CD4-positive, alpha-beta memory T cell (primary cell): ENCODE measurements at regions not wholly inside any gene's neighbourhood (a gene's known extent, or its start where the extent isn't known, plus 50 kb on each side); places are given as distances from the start of the nearest gene placed in this dataset.

Experiments used
- CTCF ChIA-PET: fragments of 350-600 bp; sonication (Branson Sonifier 250); formaldehyde crosslinking; loops from one replicate; lab custom pipeline; 2021; ENCODE audit warnings: inconsistent platforms; ENCODE audit not compliant: partially characterized antibody; lab: Charles Lee
- POLR2A ChIA-PET: fragments of 350-600 bp; sonication (Branson Sonifier 250); formaldehyde crosslinking; loops from one replicate; lab custom pipeline; 2021; ENCODE audit not compliant: partially characterized antibody; lab: Charles Lee
- DNase-seq, 5 donors: peaks; one replicate each; pipeline versions ENCODE4 v3.0.0 to v3.0.0-alpha.2; 2020 to 2022; ENCODE audit warnings: mixed read lengths in 1 of 5
- H3K27ac ChIP-seq: one replicate; pipeline ENCODE4 v1.7.0; 2013; ENCODE audit warnings: low read depth, low read length
- H3K27me3 ChIP-seq: 2 replicates; pipeline ENCODE4 v1.7.0; 2013; ENCODE audit warnings: mild to moderate bottlenecking, low read length, moderate library complexity; ENCODE audit not compliant: insufficient read depth
- H3K36me3 ChIP-seq: 2 replicates; pipeline ENCODE4 v1.7.0; 2013; ENCODE audit warnings: mild to moderate bottlenecking, low read length, moderate library complexity; ENCODE audit not compliant: insufficient read depth
- H3K4me1 ChIP-seq: 2 replicates; pipeline ENCODE4 v1.7.0; 2013; ENCODE audit warnings: mild to moderate bottlenecking, low read length, moderate library complexity; ENCODE audit not compliant: insufficient read depth
- H3K4me3 ChIP-seq, 2 donors: one replicate each; pipeline ENCODE4 v1.7.0; 2013; ENCODE audit warnings: low read length in 2 of 2, mild to moderate bottlenecking in 1 of 2
- H3K9me3 ChIP-seq, 2 donors: one replicate each; pipeline ENCODE4 v1.7.0; 2013; ENCODE audit warnings: low read length in 2 of 2, control low read depth in 1 of 2; ENCODE audit not compliant: control insufficient read depth in 1 of 2
- H3K27ac Mint-ChIP-seq, 7 donors: one replicate each; pipeline ENCODE4 v1.8.0; 2020 to 2021; ENCODE audit warnings: mixed read lengths in 7 of 7, mild to moderate bottlenecking in 6 of 7, inconsistent platforms in 3 of 7, moderate library complexity in 3 of 7
- H3K27me3 Mint-ChIP-seq, 2 donors: one replicate each; pipeline ENCODE4 v1.8.0; 2020 to 2021; ENCODE audit warnings: mixed read lengths in 2 of 2
- H3K36me3 Mint-ChIP-seq, 2 donors: one replicate each; pipeline ENCODE4 v1.8.0; 2020 to 2021; ENCODE audit warnings: mixed read lengths in 2 of 2, inconsistent platforms in 1 of 2, mild to moderate bottlenecking in 1 of 2
- H3K4me1 Mint-ChIP-seq, 4 donors: one replicate each; pipeline ENCODE4 v1.8.0; 2020 to 2021; ENCODE audit warnings: mixed read lengths in 4 of 4, mild to moderate bottlenecking in 1 of 4
- H3K4me3 Mint-ChIP-seq, 8 donors: one replicate each; pipeline ENCODE4 v1.8.0; 2020 to 2021; ENCODE audit warnings: mixed read lengths in 8 of 8, mild to moderate bottlenecking in 7 of 8, moderate library complexity in 6 of 8, inconsistent platforms in 3 of 8
- H3K9me3 Mint-ChIP-seq, 8 donors: one replicate each; pipeline ENCODE4 v1.8.0; 2020 to 2021; ENCODE audit warnings: mixed read lengths in 8 of 8, mild to moderate bottlenecking in 5 of 8, inconsistent platforms in 3 of 8, moderate library complexity in 1 of 8
- intact Hi-C: fragments of 100-400 bp; cut with micrococcal nuclease; formaldehyde crosslinking; loops from one replicate; pipeline ENCODE4 v1.15.1; 2023

- no peak overlapping the region for H3K4me3 Mint-ChIP-seq
- Histone ChIP-seq H3K9me3 (no peaks in the 10 kb centered on the region), H3K27me3 (no peaks in the 10 kb centered on the region), H3K27ac (no peak overlapping the region), H3K36me3 (no peaks in the 10 kb centered on the region), H3K4me3 (no peak overlapping the region), H3K4me1 (no peaks in the 10 kb centered on the region)
- H3K4me1 Mint-ChIP-seq = peaks cover 0 to 6% (median 4%) of the 10 kb centered on the region in 4 donors
- no peaks in the 10 kb centered on the region for H3K36me3 Mint-ChIP-seq
- intact Hi-C loops = no loop called here
- H3K27me3 Mint-ChIP-seq = no peaks in the 10 kb centered on the region
- ChIA-PET POLR2A (no interaction called here), CTCF (no interaction called here)
- no peak for DNase-seq
- peaks cover 0 to 5% (median 0%) of the 10 kb centered on the region in 8 donors for H3K9me3 Mint-ChIP-seq
- H3K27ac Mint-ChIP-seq = no peak overlapping the region
These were observed 457.1 kb downstream of the HACE1 start for GRCh38 chr6:104402572-104402971.

- ChIA-PET CTCF (no interaction called here), POLR2A (no interaction called here)
- no peaks in the 10 kb centered on the region for H3K27me3 Mint-ChIP-seq
- peaks cover 0 to 3% (median 2%) of the 10 kb centered on the region in 4 donors for H3K4me1 Mint-ChIP-seq
- intact Hi-C loops = no loop called here
- peaks cover 0 to 5% (median 0%) of the 10 kb centered on the region in 8 donors for H3K9me3 Mint-ChIP-seq
- Histone ChIP-seq H3K4me1 (no peaks in the 10 kb centered on the region), H3K27me3 (no peaks in the 10 kb centered on the region), H3K4me3 (no peak overlapping the region), H3K36me3 (no peaks in the 10 kb centered on the region), H3K9me3 (no peaks in the 10 kb centered on the region), H3K27ac (no peak overlapping the region)
- no peaks in the 10 kb centered on the region for H3K36me3 Mint-ChIP-seq
- H3K27ac Mint-ChIP-seq = no peak overlapping the region
- DNase-seq = no peak
- no peak overlapping the region for H3K4me3 Mint-ChIP-seq
These were observed 457.8 kb downstream of the HACE1 start for GRCh38 chr6:104401926-104402325.

GRCh38 chr6:104400844-104401243 is 458.9 kb downstream of the HACE1 start:
- Histone ChIP-seq H3K36me3 (no peaks in the 10 kb centered on the region), H3K27ac (no peak overlapping the region), H3K4me1 (no peaks in the 10 kb centered on the region), H3K27me3 (no peaks in the 10 kb centered on the region), H3K9me3 (no peaks in the 10 kb centered on the region), H3K4me3 (no peak overlapping the region)
- Mint-ChIP-seq H3K27me3 (no peaks in the 10 kb centered on the region), H3K4me3 (no peak overlapping the region), H3K4me1 (peaks cover 0 to 2% (median 0%) of the 10 kb centered on the region in 4 donors), H3K27ac (no peak overlapping the region), H3K9me3 (peaks cover 0 to 3% (median 0%) of the 10 kb centered on the region in 8 donors), H3K36me3 (no peaks in the 10 kb centered on the region)
- ChIA-PET POLR2A (no interaction called here), CTCF (no interaction called here)
- intact Hi-C loops = no loop called here
- DNase-seq = no peak

- Mint-ChIP-seq H3K4me1 (peaks cover 0 to 2% (median 0%) of the 10 kb centered on the region in 4 donors), H3K4me3 (no peak overlapping the region), H3K27ac (no peak overlapping the region), H3K36me3 (no peaks in the 10 kb centered on the region), H3K9me3 (peaks cover 0 to 6% (median 0%) of the 10 kb centered on the region in 8 donors), H3K27me3 (no peaks in the 10 kb centered on the region)
- CTCF ChIA-PET = no interaction called here
- no peak for DNase-seq
- Histone ChIP-seq H3K27me3 (no peaks in the 10 kb centered on the region), H3K4me3 (no peak overlapping the region), H3K9me3 (no peaks in the 10 kb centered on the region), H3K27ac (no peak overlapping the region), H3K4me1 (no peaks in the 10 kb centered on the region), H3K36me3 (no peaks in the 10 kb centered on the region)
- POLR2A ChIA-PET = no interaction called here
- intact Hi-C loops = no loop called here
These were observed 463.6 kb downstream of the HACE1 start for GRCh38 chr6:104396077-104396476.

- intact Hi-C loops = no loop called here
These were observed 477.8 kb downstream of the HACE1 start for GRCh38 chr6:104381907-104382306.

GRCh38 chr6:104365451-104366234 is 494.1 kb downstream of the HACE1 start:
- Mint-ChIP-seq H3K27ac (no peak overlapping the region), H3K4me3 (no peak overlapping the region), H3K9me3 (peaks cover 0 to 3% (median 0%) of the 10 kb centered on the region in 8 donors), H3K36me3 (no peaks in the 10 kb centered on the region), H3K27me3 (no peaks in the 10 kb centered on the region), H3K4me1 (no peaks in the 10 kb centered on the region)
- ChIA-PET POLR2A (no interaction called here), CTCF (no interaction called here)
- no peak overlapping the region for H3K27ac ChIP-seq
- DNase-seq = no peak
- no peaks in the 10 kb centered on the region for H3K36me3 ChIP-seq
- intact Hi-C loops = no loop called here
- H3K4me3 ChIP-seq = no peak overlapping the region
- no peaks in the 10 kb centered on the region for H3K27me3 ChIP-seq
- H3K4me1 ChIP-seq = no peaks in the 10 kb centered on the region
- no peaks in the 10 kb centered on the region for H3K9me3 ChIP-seq

More at GRCh38 chr6:104381907-104382306, 477.8 kb downstream of the HACE1 start:
- H3K4me1 Mint-ChIP-seq = no peaks in the 10 kb centered on the region
- H3K4me3 ChIP-seq = no peak overlapping the region
- H3K4me1 ChIP-seq = no peaks in the 10 kb centered on the region
- CTCF ChIA-PET = no interaction called here
- POLR2A ChIA-PET = interaction anchor here (0.7 kb wide), 1 partner anchor 13 kb away, joined by 3 read pairs; no protein-coding TSS in a partner anchor
- no peak for DNase-seq
- peaks cover 0 to 18% (median 7%) of the 10 kb centered on the region in 8 donors for H3K9me3 Mint-ChIP-seq
- no peaks in the 10 kb centered on the region for H3K27me3 Mint-ChIP-seq
- H3K27me3 ChIP-seq = no peaks in the 10 kb centered on the region
- H3K27ac ChIP-seq = no peak overlapping the region
- H3K4me3 Mint-ChIP-seq = no peak overlapping the region
- H3K9me3 ChIP-seq = no peaks in the 10 kb centered on the region
- no peak overlapping the region for H3K27ac Mint-ChIP-seq
- H3K36me3 ChIP-seq = no peaks in the 10 kb centered on the region
- H3K36me3 Mint-ChIP-seq = no peaks in the 10 kb centered on the region

- Histone ChIP-seq H3K4me1 (no peaks in the 10 kb centered on the region), H3K27me3 (no peaks in the 10 kb centered on the region), H3K9me3 (no peaks in the 10 kb centered on the region), H3K27ac (no peak overlapping the region), H3K4me3 (no peak overlapping the region), H3K36me3 (no peaks in the 10 kb centered on the region)
- Mint-ChIP-seq H3K27me3 (peaks cover 0 to 2% of the 10 kb centered on the region in 2 donors), H3K4me3 (no peak overlapping the region), H3K27ac (no peak overlapping the region), H3K36me3 (no peaks in the 10 kb centered on the region), H3K9me3 (peaks cover 0 to 6% (median 2%) of the 10 kb centered on the region in 8 donors), H3K4me1 (no peaks in the 10 kb centered on the region)
- ChIA-PET POLR2A (no interaction called here), CTCF (no interaction called here)
- DNase-seq = no peak
- intact Hi-C loops = no loop called here
These were observed 501.8 kb downstream of the HACE1 start for GRCh38 chr6:104357928-104358327.
